Activated effector memory CD4-positive, alpha-beta T cell treated with anti-CD3 and anti-CD28 coated beads, Interleukin-2, amount 50 U/mL, for 16 hours (primary cell): ENCODE measurements at regions not wholly inside any gene's neighbourhood (a gene's known extent, or its start where the extent isn't known, plus 50 kb on each side); places are given as distances from the start of the nearest gene placed in this dataset.
A peak's percentile ranks its signal among the peaks of the same experiment; 100 is the strongest.
"Not testable (repeated sequence)": the region's sequence is repeated elsewhere in the genome, so short reads cannot be mapped to it uniquely, and the experiment has no call there.

Experiments used
- DNase-seq: peaks from one replicate; pipeline ENCODE4 v3.0.0-alpha.2; 2020

DNA sequence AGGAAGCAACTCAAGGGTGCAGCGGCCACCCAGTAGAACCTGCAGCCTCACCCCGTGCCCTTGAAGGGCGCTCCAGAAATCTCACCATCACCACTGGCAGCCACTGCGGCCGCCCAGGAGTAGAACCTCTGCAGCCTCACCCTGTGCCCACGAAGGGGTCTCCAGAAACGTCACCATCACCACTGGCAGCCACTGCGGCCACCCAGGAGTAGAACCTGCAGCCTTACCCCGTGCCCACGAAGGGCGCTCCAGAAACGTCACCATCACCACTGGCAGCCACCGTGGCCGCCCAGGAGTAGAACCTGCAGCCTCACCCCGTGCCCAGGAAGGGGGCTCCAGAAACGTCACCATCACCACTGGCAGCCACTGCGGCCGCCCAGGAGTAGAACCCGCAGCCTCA is 336.0 kb downstream of the TEX29 start:
- peak; percentile 5 for DNase-seq

GRCh38 chr13:111657013-111657412 is 336.6 kb downstream of the TEX29 start:
- DNase-seq: peak; percentile 9

- peak; percentile 34 for DNase-seq
Observed at GRCh38 chr13:111658145-111659100, 338.0 kb downstream of the TEX29 start.

DNA sequence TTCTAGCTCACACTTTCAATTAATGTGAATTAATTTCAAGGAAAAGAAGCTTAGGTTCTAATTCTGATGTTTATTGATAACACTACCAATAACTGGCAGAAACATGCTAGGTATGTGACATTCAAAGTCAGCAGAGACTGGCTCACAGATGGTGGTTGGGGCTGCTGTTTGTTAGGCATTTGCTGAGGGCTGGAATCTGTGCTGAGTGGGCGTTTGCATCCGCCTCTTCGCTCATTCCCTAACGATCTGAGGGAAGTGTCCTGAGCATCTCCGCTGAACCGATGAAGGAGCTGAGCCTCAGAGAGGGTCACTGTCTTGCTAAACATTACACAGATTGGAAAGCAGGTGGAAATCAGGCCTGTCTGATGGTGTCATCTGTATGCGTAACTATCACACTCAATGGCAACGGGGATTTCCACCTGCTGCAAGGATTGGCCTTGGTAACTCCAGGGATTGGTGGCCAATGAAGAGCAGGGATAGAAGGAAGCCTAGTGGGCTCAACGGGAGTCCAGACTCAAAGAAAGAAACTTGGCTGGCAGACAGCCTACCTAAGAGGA is 338.9 kb downstream of the TEX29 start:
- DNase-seq: peak; percentile 12

DNA sequence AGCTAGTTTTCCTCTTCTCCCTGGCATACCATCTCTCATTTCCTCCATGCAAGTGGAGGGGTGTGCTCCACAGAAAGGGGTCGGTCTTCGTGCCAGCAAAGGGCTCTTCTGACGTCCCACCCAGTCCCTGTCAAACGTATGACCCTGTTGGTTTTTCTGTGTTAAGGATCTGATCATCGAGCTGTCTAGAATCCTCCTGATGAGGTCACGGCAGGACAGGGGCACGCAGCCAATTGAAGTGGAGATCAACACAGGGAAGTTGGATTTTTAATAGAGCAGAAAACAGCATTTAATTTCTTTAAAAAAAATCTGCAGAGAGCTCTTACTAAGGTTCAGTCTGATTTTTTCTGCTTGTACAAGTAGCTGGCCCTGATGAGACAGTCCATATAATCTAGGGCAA is 339.4 kb downstream of the TEX29 start:
- no peak for DNase-seq

DNA sequence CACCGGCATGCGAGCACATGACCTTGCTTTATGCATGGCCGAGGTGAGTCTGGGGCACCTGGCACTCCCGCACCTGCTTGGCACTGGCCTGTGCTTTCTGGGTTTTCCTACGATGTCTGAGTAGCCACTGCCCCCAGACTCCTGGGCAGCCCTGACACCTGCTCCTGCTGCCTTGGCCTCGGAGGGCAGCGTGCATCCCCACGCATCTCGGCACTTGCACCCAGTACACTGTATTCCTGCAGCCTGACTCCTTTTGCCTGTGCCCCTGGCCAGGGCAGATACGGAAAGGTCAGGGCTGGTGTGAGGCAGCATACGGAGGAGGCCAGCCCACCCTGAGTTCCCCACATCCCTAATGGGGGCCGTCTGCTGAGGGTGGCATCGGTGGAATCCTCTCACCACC is 340.6 kb downstream of the TEX29 start:
- DNase-seq: peak; percentile 47

DNA sequence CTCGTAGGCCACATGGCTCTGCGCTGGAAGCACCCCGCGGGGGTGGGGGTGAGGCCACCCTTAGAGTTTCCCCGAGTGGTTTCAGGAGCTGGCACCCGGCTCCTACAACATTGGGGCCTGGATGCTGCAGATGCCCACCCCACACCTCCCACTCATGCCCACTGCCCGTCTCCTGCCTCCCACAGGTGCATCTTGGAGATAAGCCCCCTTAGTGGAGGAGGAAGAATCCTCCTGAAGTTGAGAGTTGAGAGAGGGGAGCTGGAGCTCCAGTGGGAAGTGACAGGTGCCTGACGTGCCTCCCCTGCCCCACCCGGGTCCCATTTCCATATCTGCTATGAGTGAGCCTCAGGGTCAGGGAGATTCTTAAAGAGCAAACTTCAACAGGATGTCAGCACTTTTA is 341.3 kb downstream of the TEX29 start:
- DNase-seq: peak; percentile 47

DNA sequence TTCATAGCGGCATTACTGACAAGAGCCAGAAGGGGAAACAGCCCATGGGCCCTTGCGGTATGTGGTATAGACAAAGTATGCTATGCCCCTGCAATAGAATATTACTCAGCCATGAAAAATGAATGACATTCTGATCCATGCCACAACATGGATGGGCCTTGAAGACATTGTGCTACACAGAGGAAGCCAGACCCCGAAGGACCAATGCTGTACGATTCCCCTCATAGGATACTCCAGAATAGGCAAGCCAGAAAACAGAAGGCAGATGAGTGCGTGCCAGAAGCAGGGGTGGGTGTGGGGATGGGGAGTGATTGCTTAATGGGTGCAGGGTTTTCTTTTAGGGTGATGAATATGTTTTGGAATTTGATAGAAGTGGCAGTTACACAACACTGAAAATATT is 342.0 kb downstream of the TEX29 start:
- DNase-seq: peak; percentile 22

GRCh38 chr13:111662895-111663294 is 342.5 kb downstream of the TEX29 start:
- no peak for DNase-seq

GRCh38 chr13:111663505-111663904 is 343.1 kb downstream of the TEX29 start:
- peak; percentile 9 for DNase-seq

- peak; percentile 24 for DNase-seq
Observed at GRCh38 chr13:111663953-111664421, 343.5 kb downstream of the TEX29 start.

GRCh38 chr13:111664696-111665095 is 344.3 kb downstream of the TEX29 start:
- DNase-seq: peak; percentile 34

- peak; percentile 30 for DNase-seq
Observed at GRCh38 chr13:111665691-111666095, 345.3 kb downstream of the TEX29 start.

GRCh38 chr13:111666164-111666776 is 345.8 kb downstream of the TEX29 start:
- peak; percentile 34 for DNase-seq

GRCh38 chr13:111667757-111668156 is 347.3 kb downstream of the TEX29 start:
- DNase-seq: peak; percentile 36

- no peak for DNase-seq
Observed at GRCh38 chr13:111668451-111668850, 348.0 kb downstream of the TEX29 start.

GRCh38 chr13:111672198-111672597 is 351.8 kb downstream of the TEX29 start:
- DNase-seq: not testable (repeated sequence)

DNA sequence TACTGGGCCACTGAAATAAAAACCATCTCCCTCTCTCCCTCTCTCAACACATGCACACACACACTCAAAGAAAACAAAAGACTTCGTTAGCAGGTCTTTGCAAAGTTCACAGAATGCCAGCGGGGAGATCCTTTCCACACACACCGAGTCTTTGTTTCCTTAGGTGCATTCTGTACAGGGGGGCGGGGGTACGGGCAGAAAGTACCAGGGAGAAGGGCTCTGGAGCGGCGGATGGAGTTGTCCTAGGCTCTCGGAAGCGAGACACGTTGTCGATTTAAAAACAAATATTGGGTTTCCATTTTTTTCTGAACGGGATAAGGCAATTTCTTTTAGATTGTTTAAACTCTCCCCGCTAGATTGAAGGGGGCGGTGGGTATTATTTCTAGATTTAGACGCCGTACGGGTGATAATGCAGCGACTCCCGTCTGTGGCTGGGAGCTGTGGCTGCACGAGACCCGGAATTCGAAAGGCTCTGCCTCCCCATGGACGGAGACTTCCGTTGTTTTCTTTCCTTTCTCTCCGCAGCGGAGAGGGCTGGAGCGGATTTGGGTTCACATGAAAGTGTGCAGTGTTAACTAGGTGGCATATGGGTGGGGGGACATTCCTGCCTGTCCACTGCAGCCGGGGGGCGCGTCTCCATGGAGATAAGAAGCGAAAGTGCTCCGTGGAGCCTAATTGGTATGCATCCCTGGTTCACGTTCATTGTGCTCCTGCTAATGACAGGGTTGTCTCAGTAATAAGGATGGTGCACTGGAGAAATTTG is 357.9 kb downstream of the TEX29 start:
- DNase-seq: not testable (repeated sequence)

- not testable (repeated sequence) for DNase-seq
Observed at GRCh38 chr13:111679645-111680044, 359.2 kb downstream of the TEX29 start.

DNA sequence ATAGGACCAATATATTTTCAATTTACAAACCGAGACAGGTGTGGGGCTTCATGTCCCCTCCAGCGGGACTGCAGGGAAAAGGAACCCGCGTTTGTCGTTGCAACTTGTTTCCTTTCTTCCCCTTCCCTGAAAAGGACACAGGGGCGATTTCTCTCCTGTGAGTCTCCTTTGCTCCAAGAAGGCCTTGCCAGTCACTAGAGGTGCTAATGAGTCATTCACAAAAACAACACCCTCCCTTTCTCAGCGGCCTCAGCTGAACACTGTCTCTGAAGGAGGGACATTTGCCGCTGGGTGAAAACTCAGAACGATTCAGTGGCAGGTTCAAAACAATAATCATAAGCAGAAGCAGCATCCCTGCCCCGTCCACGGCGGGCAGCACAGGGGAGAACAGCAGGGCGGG is 359.7 kb downstream of the TEX29 start:
- not testable (repeated sequence) for DNase-seq

DNA sequence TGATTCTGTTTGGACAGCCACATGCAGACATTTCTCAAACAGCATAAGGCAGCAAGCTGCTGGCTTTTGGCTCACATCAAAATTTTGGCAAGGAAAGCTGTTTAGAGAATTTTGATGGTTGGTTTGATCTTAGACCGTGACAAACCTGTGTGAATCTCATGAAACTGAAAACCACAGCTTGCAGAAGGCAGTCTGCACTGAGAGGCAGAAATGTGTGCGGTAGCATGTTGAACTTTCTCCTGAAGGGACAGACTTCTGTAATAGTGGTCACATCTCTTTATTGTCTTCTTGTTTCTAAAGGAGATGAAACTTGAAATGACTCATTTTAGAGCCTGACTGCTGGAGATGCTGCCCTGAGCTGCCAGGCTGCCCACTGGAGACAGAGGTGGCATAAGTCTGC is 371.6 kb downstream of the TEX29 start:
- DNase-seq: not testable (repeated sequence)

GRCh38 chr13:111696121-111696520 is 370.8 kb upstream of the SOX1 start:
- not testable (repeated sequence) for DNase-seq

GRCh38 chr13:111702059-111702458 is 364.9 kb upstream of the SOX1 start:
- DNase-seq: not testable (repeated sequence)
